ENCODE measurements at regions not wholly inside any gene's neighbourhood (a gene's known extent, or its start where the extent isn't known, plus 50 kb on each side); places are given as distances from the start of the nearest gene placed in this dataset.

DNA sequence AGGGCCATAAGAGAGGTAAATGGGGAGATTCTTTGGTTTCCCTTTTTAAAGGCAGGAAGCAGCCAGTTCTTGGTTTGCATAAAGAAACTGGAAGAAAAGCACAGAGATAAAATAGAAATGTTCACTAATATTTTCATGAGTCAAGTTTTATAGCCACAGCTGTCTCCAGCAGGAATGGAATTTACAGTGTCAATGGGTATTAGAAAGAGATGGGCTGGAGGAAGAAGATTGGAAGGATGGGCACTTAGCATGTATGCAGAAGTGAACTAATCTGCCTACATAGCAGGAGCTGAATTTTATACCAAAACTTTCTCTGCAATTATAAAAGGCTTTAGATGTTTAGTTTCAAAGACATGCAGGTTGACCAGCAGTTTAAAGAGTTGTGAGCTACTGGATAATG, 521.9 kb upstream of the GOLIM4 start:
- TF ChIP-seq POLR2AphosphoS5 (IDR thresholded peaks at IDR 0.05; ENCODE audit: low read depth): no peak
- TF ChIP-seq CREB1 (CRISPR knock-in tag; IDR thresholded peaks at IDR 0.05; ENCODE audit: low read depth): no peak
- no peak for TF ChIP-seq CTCF (conservative IDR thresholded peaks at IDR 0.05; ENCODE audit: low read depth in 2 of 2)

All from GM23338 (cell line).